ENCODE measurements at regions not wholly inside any gene's neighbourhood (a gene's known extent, or its start where the extent isn't known, plus 50 kb on each side); places are given as distances from the start of the nearest gene placed in this dataset.
"Not testable (repeated sequence)": the region's sequence is repeated elsewhere in the genome, so short reads cannot be mapped to it uniquely, and the experiment has no call there.

- no peak for DNase-seq (ENCODE audit: low read depth in 2 of 2)
Measured at GRCh38 chr18:42544901-42545300, 570.6 kb downstream of the RIT2 start.

GRCh38 chr18:42545825-42546224, 569.7 kb downstream of the RIT2 start:
- DNase-seq (ENCODE audit: low read depth in 2 of 2): no peak

DNA sequence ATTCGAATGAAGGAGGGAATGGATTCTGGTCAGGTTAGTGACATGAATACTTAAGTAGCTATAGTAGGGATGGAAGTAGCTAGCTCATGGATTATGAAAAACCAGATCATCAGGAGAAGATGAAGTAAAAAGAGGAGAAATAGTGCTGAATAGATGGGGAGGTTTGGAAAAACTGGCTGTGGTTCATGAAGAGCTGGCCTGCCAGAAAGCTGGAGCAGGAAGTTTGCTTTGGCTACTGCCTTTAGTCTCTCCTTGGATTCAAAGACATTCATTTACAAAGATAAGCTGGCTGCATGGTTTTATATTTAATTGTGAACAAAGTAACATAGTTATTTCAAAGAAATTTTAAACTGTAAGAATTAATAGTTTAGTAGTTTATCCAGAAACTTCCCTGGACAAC, 567.0 kb downstream of the RIT2 start:
- DNase-seq (ENCODE audit: low read depth in 2 of 2): no peak

- DNase-seq (ENCODE audit: low read depth in 2 of 2): no peak
Measured at GRCh38 chr18:42549596-42549995, 565.9 kb downstream of the RIT2 start.

DNA sequence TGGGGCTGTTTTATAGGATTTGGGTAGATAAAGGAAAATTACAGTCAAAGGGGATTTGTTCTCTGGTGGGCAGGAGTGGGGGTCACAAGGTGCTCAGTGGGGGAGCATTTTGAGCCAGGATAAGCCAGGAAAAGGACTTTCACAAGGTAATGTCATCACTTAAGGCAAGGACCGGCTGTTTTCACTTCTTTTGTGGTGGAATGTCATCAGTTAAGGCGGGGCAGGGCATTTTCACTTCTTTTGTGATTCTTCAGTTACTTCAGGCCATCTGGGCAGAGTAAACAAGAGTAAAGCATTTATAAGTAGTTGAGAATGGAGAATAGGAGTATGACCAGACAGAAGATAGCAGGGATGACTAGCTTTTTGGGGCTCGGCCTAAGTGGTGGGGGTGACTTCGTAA, 562.9 kb downstream of the RIT2 start:
- not testable (repeated sequence) for DNase-seq (ENCODE audit: low read depth in 2 of 2)

GRCh38 chr18:42559069-42559690, 556.3 kb downstream of the RIT2 start:
- no peak for DNase-seq (ENCODE audit: low read depth in 2 of 2)

GRCh38 chr18:42561521-42561920, 554.0 kb downstream of the RIT2 start:
- DNase-seq (ENCODE audit: low read depth in 2 of 2): no peak

- DNase-seq (ENCODE audit: low read depth in 2 of 2): no peak
Measured at GRCh38 chr18:42563995-42564394, 551.5 kb downstream of the RIT2 start.

- no peak for DNase-seq (ENCODE audit: low read depth in 2 of 2)
Measured at GRCh38 chr18:42564761-42565160, 550.7 kb downstream of the RIT2 start.

- DNase-seq (ENCODE audit: low read depth in 2 of 2): no peak
Measured at GRCh38 chr18:42568773-42569172, 546.7 kb downstream of the RIT2 start.

DNA sequence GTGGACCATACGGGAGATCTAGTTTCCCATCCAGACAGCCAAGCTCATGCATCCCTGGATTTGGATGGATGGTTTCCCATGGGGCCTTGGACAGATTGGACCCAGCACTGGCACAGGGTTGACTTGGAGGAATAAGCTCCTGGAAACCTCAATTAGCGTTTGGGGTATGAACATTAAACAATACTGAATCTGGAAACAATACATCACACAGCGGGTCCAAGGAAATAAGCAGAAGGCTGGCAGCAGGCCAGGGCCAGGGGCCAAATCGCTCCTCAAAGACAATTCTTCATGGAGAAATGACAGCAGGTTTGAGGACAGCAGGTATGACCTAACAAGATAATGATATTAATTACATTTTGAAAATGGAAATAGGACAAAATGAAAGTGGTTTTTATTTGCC, 540.6 kb downstream of the RIT2 start:
- DNase-seq (ENCODE audit: low read depth in 2 of 2): no peak

DNA sequence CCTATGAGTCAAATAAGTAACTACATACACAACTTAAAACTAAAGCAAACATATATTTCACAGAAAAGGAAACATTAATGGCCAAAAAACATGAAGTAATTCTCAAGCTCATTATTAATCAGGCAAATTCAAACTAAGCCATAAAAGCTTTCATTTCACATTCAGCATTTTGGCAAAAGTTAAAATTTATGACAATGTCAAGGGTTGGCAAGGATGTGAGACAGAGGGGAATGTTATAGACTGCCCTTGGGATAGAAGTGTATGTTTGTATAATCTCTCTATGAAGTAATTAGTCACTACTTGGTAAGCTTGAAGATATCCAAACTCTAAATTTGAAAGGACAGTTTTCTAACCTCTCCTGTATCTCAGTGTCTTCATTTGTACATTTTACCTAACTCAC, 539.4 kb downstream of the RIT2 start:
- no peak for DNase-seq (ENCODE audit: low read depth in 2 of 2)

GRCh38 chr18:42578792-42579191, 536.7 kb downstream of the RIT2 start:
- DNase-seq (ENCODE audit: low read depth in 2 of 2): no peak

DNA sequence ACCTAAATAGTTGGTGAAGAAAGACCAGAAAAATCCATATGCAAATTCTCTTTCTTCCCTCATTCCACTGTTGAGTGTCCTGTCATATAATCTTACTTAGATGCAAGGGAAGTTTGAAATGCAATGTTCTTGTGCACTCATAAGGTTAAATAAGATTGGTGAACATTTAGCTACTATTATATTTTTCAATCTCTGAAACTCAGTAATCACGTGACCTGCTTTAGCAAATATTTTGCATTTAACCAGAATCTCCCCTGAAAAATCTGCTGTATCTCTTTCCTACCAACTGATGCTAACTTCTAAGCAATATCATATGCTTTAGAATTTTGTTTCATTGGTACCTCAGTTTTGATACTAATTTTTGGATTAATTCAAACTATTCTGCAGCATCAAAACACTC, 533.2 kb downstream of the RIT2 start:
- DNase-seq (ENCODE audit: low read depth in 2 of 2): no peak

DNA sequence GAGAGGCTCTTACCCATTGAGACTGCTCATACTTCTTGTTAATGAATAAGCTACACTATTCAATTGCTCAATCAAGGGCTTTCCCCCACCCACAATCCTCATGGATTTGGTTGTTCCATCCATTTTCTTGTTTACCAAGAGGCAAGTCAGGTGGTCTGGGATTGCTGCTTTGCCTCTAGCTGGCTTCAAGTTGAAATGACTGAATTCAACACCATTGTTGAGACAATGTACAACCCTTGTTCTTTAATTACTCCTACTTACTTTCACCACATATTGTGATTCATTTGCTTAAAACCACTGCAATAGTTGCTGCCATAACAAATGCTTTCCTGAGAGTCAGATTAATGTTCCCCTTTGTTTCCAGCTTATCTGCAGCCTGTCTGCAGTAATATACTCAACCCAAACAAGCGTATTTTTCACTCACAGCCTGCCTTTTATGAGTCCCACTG, 532.2 kb downstream of the RIT2 start:
- no peak for DNase-seq (ENCODE audit: low read depth in 2 of 2)

DNA sequence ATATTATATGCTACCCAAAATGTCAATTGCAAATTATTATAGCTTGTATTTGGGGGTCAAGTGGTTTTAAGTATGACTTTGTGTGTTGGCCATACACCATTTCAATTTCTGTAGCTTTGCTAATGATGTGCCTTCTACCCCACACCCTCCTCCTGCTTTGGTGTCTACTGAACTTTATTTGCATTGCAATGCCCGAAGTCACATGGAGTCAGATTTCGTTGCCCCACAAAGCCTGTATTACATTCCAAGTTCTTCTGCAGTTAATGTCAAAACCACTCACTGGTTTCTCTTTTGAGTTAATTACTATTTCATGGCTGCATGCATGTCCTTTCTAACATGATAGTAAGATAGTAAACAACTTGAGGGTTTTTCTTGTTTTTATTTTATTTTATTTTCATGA, 528.9 kb downstream of the RIT2 start:
- DNase-seq (ENCODE audit: low read depth in 2 of 2): no peak

DNA sequence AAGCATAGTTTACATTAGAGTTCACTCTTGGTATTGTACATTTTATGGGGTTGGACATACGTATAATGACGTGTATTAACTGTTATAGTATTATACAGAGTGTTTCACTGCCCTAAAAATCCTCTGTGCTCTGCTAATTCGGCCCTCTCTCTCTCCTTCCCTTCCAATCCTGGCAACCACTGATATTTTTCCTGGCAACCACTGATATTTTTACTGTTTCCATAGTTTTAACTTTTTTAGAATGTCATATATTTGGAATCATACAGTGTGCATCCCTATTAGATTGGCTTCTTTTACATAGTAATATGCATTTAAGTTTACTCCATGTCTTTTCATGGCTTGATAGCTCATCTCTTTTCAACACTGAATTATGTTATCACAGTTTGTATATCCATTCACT, 526.7 kb downstream of the RIT2 start:
- no peak for DNase-seq (ENCODE audit: low read depth in 2 of 2)

DNA sequence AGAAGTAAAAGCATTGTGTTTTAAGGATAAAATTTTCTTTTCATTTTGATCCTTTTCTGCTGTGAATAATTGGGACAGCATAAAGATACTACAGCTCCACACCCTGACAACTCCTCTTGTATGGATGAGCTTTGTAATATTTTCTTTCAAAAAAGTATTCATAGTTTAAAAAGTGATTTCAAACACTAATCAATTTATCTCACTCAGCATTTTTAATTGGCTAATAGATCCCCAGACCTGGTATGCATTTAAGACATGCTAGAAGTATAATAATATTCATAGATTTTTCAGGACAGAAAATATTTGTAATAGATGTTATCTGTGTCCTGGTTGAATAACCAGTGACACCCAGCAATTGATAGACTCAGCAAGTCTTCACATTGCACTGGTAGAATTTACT, 510.7 kb downstream of the RIT2 start:
- no peak for DNase-seq (ENCODE audit: low read depth in 2 of 2)

GRCh38 chr18:42606886-42607495, 508.5 kb downstream of the RIT2 start:
- no peak for DNase-seq (ENCODE audit: low read depth in 2 of 2)

DNA sequence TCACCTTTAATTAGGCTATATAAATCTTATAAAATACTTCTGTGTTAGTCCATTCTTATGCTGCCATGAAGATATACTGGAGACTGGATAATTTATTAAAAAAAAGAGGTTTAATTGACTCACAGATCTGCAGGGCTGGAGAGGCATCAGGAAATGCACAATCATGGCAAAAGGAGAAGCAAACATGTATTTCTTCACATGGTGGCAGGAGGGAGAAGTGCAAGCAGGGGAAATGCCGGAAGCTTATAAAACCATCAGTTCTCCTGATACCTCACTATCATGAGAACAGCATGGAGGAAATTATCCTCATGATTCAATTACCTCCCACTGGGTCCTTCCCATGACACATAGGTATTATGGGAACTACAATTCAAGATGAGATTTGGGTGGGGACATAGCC, 504.4 kb downstream of the RIT2 start:
- DNase-seq (ENCODE audit: low read depth in 2 of 2): no peak

DNA sequence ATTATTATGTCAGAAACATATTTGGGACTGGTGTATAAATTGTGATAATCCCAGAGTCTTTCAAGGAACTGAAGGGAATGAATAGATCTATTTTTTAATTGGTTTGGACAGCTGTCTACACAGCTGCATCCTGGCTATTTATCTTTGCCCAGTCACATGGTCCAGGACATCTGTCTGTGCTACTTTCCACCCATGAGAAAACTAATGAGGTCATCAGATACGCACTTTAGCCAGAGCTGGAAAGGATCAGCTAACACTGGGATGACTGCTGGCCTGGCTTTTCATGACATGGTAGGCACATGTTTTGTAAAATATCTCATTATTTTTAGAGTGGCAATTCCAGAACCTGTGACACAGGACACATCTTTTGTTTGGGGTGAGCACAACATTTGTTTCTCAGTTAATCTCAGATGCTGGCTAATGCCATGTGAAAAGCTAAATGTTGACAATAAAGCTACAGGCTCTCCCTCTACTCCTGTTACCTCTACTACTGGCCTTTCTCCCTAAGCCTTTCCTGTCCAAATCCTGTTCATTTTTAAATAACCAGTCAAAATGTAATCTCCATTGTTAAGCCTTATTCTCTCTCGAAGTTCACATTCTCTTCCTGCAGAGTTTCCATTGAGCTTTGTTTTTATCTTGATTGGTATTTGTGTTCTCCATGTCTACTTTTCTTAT, 500.7 kb downstream of the RIT2 start:
- DNase-seq (ENCODE audit: low read depth in 2 of 2): no peak

DNA sequence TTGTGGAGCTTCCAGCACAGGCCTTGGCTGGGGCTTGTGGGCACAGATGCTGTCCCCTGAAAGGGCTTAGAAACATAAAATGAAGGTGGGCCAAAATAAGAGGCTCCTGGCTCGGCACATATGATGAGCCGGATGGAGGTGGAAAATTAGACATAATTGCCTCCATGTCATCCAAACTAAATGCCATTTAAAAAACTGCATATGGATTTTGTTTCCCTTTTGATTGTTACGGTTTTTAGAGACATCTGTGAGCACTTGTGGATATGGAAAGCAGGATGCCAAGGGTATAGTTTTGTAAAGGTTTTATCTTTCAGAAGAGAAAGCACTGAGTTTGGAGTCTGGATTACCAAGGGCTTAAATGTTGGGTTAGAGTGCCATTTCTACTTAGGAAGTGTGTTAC, 498.3 kb downstream of the RIT2 start:
- DNase-seq (ENCODE audit: low read depth in 2 of 2): no peak

DNA sequence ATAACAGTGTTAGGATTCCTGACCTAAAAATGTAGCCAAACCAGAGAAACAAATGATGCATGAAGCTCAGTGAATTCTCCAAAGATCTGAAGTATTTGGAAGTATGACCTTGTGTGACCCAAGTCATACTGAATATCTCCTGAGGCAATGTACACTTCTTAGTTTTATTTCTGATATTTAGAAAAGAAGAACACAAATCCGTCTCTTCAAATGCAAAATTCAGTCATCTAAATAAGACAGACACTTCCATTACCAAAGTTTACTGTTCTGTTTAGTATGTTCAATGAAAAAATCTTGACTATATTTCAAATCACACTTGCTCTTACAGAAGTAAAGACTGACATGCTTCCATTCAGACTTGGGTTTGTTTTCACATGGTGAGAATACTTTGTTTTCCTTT, 495.7 kb downstream of the RIT2 start:
- no peak for DNase-seq (ENCODE audit: low read depth in 2 of 2)
